ENCODE measurements at regions not wholly inside any gene's neighbourhood (a gene's known extent, or its start where the extent isn't known, plus 50 kb on each side); places are given as distances from the start of the nearest gene placed in this dataset.

GRCh38 chr7:45999541-45999940, 78.5 kb upstream of the IGFBP3 start:
- no peak for TF ChIP-seq CTCF (IDR thresholded peaks at IDR 0.05)
- TF ChIP-seq POLR2A (IDR thresholded peaks at IDR 0.05) = no peak

Data from adrenal gland (tissue), 5 donors.